SHP77 (cell line): ENCODE measurements at regions not wholly inside any gene's neighbourhood (a gene's known extent, or its start where the extent isn't known, plus 50 kb on each side); places are given as distances from the start of the nearest gene placed in this dataset.
"Not testable (repeated sequence)": the region's sequence is repeated elsewhere in the genome, so short reads cannot be mapped to it uniquely, and the experiment has no call there.

ENCODE experiments used
- DNase-seq, 2 experiments: peaks; one replicate each; lab custom pipeline; 2025; lab: John Stamatoyannopoulos, UW

DNA sequence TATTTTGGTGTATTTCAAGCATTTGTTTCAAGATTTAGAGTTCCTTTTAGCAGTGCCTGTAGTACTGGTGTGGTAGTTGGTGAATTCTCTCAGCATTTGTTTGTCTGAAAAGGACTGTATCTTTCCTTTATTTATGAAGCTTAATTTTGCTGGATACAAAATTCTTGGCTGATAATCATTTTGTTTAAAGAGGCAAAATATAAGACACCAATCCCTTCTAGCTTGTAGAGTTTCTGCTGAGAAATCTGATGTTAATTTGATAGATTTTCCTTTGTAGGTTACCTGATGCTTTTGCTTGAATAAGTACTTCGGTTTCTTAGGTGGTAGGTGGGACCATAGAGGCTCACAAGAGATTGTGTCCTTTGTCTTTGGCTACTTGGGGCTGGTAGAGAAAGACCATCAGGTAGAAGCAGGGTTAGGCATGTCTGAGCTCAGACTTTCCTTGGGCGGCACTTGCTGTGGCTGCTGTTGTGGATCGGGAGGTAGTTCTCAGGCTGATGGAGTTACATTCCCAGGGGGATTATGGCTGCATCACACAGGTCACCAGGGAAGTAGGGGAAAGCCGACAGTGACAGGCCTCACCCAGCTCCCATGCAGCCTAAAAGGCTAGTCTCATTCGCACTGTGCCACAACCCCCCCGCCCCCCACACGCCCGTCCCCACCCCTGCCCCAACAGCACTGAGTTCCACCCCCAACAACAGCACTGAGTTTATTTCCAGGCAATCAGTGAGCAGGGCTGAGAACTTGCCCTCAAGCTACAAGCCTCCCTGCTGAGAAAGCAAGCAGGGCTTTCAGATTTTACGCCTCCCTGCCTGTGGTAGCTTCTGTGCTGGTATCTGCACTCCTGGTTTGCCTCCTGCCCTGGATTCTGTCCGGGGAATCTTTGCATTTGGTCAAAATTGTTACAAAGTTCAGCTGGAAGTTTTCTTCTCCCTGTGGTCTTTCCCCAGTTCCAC lies 127.1 kb upstream of the GLRA1 start:
- DNase-seq: no peak

DNA sequence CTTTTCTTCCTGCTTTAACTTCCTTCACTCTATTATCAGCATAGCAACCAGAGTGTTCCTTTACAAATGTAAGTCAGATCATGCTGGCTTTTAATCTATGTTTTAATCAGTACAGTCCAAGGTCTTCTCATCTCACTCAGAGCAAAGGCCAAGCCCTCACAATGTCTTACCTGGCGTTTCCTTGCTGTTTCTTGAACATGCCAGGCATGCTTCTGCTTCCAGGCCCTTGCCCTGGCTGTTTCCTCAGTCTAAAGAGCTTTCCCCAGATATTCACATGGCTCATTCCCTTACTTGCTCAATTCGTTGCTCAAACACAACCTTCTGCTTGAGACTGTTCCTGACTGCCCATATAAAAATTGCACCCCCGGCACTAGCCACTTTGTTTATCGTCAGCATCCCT lies 121.7 kb upstream of the GLRA1 start:
- no peak for DNase-seq

DNA sequence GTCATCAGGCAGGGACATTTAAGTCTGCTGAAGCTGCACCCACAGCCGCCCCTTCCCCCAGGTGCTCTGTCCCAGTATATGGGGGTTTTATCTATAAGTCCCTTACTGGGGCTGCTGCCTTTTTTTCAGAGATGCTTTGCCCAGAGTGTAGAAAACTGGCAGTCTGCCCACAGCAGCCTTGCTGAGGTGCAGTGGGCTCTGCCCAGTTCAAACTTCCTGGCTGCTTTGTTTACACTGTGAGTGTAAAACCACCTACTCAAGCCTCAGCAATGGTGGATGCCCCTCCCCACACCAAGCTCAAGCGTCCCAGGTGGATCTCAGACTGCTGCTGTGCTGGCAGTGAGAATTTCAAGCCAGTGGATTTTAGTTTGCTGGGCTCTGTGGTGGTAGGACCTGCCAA lies 114.2 kb upstream of the GLRA1 start:
- DNase-seq: peak in 1 of 2 experiments; percentile 42

DNA sequence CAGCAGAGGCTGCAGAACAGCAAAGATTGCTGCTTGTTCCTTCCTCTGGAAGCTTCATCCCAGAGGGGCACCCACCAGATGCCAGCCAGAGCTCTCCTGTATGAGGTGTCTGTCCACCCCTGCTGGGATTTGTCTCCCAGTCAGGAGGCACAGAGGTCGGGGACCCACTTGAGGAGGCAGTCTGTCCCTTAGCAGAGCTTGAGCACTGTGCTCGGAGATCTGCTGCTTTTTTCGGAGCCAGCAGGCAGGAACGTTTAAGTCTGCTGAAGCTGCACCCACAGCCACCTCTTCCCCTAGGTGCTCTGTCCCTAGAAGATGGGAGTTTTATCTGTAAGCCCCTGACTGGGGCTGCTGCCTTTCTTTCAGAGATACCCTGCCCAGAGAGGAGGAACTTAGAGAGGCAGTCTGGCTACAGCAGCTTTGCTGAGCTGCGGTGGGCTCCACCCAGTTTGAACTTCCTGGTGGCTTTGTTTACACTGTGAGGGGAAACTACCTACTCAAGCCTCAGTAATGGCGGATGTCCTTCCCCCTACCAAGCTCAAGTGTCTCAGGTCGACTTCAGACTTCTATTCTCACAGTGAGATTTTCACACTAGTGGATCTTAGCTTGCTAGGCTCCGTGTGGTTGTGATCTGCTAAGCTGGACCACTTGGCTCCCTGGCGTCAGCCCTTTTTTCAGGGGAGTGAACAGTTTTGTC lies 101.8 kb upstream of the GLRA1 start:
- not testable (repeated sequence) for DNase-seq

DNA sequence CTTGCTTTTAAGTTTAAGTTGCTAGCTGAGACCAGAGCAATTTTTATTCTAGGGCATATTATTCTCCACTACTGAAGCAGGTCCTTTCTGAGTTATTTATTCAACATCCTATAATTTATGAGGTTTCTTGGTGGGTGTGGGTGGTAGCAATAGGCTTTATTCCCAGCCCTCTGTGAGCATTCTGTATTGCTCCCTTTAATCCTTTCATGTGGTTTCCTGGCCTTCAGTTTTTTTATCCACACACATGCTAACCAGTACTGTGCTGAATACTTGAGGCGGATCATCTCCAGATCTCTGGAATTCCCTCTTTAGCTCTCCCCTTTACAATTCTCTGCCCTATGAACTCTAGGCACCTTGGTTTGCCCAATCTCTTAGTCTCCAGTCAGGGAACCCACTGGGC lies 91.8 kb upstream of the GLRA1 start:
- no peak for DNase-seq

DNA sequence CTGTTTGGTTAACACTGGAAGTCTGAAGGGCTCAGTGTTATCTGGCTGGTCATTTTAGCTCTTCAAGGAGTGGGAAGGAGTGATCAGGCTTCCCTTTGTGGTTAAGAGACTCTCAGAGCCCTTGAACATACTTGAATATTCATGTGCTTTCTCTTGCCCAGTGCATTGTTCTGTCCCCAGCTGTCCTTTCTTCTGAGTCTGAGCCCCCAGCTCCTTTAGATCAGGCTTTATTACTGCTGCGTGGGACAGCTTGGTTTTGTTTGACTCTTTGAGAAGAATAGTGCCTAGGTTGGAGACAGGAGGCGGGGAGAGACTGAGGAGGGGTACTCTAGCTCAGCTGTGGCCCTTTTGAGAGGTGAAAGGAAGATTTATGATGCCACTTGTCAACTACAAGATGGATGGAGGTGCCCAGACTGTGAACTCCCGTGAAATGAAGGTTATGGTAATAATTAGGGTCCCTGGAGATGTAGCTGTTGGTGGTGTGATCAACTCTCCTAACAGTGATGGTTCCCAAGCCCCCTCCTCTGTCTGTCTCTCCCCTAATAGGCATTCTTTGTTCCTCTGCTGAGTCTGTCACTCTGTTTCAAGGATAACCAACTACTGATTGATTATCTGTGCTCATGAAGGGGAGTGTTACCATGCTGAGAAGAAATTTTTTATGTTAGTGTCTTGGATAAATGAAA lies 83.1 kb upstream of the GLRA1 start:
- no peak for DNase-seq

DNA sequence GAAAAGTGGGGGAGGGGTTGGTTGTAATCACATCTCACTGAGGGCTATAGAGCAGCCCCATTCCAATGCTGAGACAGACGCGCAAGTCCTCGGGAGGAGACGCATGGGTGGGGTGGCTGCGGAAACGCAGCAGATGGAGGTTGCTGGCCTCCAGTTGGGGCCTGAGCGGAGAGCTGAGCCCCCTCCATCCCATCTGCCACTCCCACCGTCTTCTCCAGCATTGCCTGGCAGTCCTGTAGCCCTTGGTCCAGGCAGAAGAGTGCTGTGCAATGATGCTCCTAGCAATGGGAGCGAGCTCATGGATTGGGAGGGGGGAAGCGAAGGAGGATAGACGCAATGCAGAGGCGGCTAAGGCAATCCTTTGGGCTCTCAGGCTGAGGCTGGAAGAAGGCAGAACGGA lies 79.4 kb upstream of the GLRA1 start:
- DNase-seq: no peak
